GM12864 (cell line): ENCODE measurements at regions not wholly inside any gene's neighbourhood (a gene's known extent, or its start where the extent isn't known, plus 50 kb on each side); places are given as distances from the start of the nearest gene placed in this dataset.

Experiments
- DNase-seq: peaks from one replicate; pipeline ENCODE4 v3.0.0-alpha.2; 2011; ENCODE audit warnings: low read depth
- H3K4me3 ChIP-seq: 2 replicates; pipeline ENCODE4 v1.5.1; 2011; ENCODE audit warnings: mild to moderate bottlenecking, low read depth, low read length, control low read depth
- TF ChIP-seq, protein P1 (sequence below): IDR thresholded peaks from 2 replicates; pipeline ENCODE4 v1.5.1; 2011; ENCODE audit warnings: low read depth, mild to moderate bottlenecking, moderate library complexity, low read length, control low read depth, inconsistent platforms; ENCODE audit errors: missing control alignments

- no peak for DNase-seq
- H3K4me3 ChIP-seq, result no peak overlapping the region
- TF ChIP-seq, protein P1, sequence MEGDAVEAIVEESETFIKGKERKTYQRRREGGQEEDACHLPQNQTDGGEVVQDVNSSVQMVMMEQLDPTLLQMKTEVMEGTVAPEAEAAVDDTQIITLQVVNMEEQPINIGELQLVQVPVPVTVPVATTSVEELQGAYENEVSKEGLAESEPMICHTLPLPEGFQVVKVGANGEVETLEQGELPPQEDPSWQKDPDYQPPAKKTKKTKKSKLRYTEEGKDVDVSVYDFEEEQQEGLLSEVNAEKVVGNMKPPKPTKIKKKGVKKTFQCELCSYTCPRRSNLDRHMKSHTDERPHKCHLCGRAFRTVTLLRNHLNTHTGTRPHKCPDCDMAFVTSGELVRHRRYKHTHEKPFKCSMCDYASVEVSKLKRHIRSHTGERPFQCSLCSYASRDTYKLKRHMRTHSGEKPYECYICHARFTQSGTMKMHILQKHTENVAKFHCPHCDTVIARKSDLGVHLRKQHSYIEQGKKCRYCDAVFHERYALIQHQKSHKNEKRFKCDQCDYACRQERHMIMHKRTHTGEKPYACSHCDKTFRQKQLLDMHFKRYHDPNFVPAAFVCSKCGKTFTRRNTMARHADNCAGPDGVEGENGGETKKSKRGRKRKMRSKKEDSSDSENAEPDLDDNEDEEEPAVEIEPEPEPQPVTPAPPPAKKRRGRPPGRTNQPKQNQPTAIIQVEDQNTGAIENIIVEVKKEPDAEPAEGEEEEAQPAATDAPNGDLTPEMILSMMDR, result no peak
Observed at GRCh38 chr5:63690546-63690945, 271.7 kb downstream of the HTR1A start.

DNA sequence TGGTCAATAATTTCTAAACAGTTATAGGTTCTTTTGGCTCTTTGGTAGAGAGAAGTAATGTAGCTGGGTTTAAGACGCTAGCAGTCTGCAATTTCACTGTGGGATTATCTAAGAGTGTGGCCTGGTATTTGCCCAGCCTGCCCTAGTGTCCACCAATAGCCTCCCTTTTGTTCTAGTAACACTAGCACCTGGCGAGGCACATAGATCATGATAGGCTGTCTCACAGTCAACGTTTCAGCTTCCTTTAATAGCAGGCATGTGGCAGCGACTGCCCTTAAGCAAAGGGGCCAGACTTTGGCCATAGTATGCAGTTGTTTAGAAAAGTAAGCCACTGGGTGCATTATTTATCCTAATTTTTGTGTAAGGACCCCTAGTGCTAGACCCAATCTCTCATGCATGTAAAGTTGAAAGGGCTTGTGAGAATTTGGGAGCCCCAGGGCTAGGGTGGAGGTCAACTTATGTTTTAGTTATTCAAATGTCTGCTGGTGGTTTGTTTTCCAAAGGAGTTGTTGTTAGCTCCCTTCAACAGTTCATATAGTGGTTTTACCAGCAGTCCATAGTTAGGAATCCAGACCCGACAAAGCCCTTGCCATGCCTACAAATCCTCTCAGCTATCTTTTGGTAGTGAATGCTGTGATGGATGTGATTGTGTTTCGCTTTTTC is 274.3 kb downstream of the HTR1A start:
- TF ChIP-seq, protein P1, result no peak
- no peak for DNase-seq
- H3K4me3 ChIP-seq, result no peak overlapping the region

- DNase-seq, result no peak
- TF ChIP-seq, protein P1, result no peak
- H3K4me3 ChIP-seq, result no peak overlapping the region
Observed at GRCh38 chr5:63686938-63687337, 275.3 kb downstream of the HTR1A start.

GRCh38 chr5:63686181-63686580 is 276.1 kb downstream of the HTR1A start:
- TF ChIP-seq, protein P1, result no peak
- DNase-seq, result no peak

DNA sequence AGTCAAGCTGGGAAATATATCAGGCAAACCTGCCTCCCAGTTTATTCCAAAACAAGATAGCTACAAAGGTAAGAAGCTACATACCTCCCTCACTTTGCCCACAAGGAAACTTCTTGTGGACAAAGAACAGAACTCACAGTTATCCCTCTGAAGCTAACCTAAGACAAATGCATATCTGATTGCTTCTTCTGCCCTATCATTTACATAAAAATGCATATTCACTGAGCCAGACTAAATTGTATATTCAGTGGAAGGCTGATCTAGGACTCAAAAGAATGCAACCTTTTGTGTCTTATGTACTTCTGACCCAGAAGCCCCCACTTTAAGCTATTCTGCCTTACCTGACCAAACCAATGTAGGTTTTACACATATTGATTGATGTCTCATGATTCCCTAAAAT is 276.8 kb downstream of the HTR1A start:
- TF ChIP-seq, protein P1, result no peak
- no peak for DNase-seq
- no peak overlapping the region for H3K4me3 ChIP-seq

More at GRCh38 chr5:63686181-63686580, 276.1 kb downstream of the HTR1A start:
- H3K4me3 ChIP-seq, result no peak overlapping the region

GRCh38 chr5:63674881-63675280 is 287.4 kb downstream of the HTR1A start:
- TF ChIP-seq, protein P1, result no peak
- DNase-seq, result no peak
- H3K4me3 ChIP-seq, result no peak overlapping the region

- no peak for DNase-seq
- no peak overlapping the region for H3K4me3 ChIP-seq
- TF ChIP-seq, protein P1, result no peak
Observed at GRCh38 chr5:63655043-63655442, 307.2 kb downstream of the HTR1A start.
